ENCODE measurements at regions not wholly inside any gene's neighbourhood (a gene's known extent, or its start where the extent isn't known, plus 50 kb on each side); places are given as distances from the start of the nearest gene placed in this dataset.

GRCh38 chr6:9977411-9977810 lies 437.5 kb downstream of the TFAP2A start:
- no peaks in the 10 kb centered on the region for H3K9me3 ChIP-seq (ENCODE audit: control insufficient read depth, insufficient read depth, low read length)
- no peak overlapping the region for H3K4me3 ChIP-seq (ENCODE audit: low read length)
- H3K4me1 ChIP-seq (ENCODE audit: control insufficient read depth, insufficient read depth, low read length): no peaks in the 10 kb centered on the region
- no peak overlapping the region for H3K27ac ChIP-seq (ENCODE audit: low read length)
- no CpG with 5 or more reads among the region's 2 CpGs for WGBS (ENCODE audit: insufficient coverage)
- intact Hi-C loops (cut with micrococcal nuclease): no loop called here
- DNase-seq (no peak), ATAC-seq (no peak)
- Mint-ChIP-seq H3K4me3 (no peak overlapping the region), H3K9me3 (peaks cover 8 to 12% of the 10 kb centered on the region in 2 donors), H3K27me3 (ENCODE audit: low read depth in 2 of 2) (no peaks in the 10 kb centered on the region), H3K36me3 (no peaks in the 10 kb centered on the region), H3K27ac (no peak overlapping the region), H3K4me1 (no peaks in the 10 kb centered on the region)
- TF ChIP-seq CTCF (IDR thresholded peaks at IDR 0.05): no peak
- no peaks in the 10 kb centered on the region for H3K36me3 ChIP-seq (ENCODE audit: control insufficient read depth, insufficient read depth, low read length)
- H3K27me3 ChIP-seq (ENCODE audit: control insufficient read depth, insufficient read depth, low read length): no peaks in the 10 kb centered on the region

- Mint-ChIP-seq H3K27ac (no peak overlapping the region), H3K9me3 (peaks cover 8 to 10% of the 10 kb centered on the region in 2 donors)
- H3K4me1 ChIP-seq (ENCODE audit: control insufficient read depth, insufficient read depth, low read length): no peaks in the 10 kb centered on the region
Observed at GRCh38 chr6:9961646-9962045, 453.2 kb downstream of the TFAP2A start.

GRCh38 chr6:9957215-9957759 lies 457.6 kb downstream of the TFAP2A start:
- Histone ChIP-seq H3K4me3 (ENCODE audit: low read length) (no peak overlapping the region), H3K27ac (ENCODE audit: low read length) (no peak overlapping the region), H3K4me1 (ENCODE audit: control insufficient read depth, insufficient read depth, low read length) (no peaks in the 10 kb centered on the region), H3K27me3 (ENCODE audit: control insufficient read depth, insufficient read depth, low read length) (no peaks in the 10 kb centered on the region), H3K36me3 (ENCODE audit: control insufficient read depth, insufficient read depth, low read length) (no peaks in the 10 kb centered on the region), H3K9me3 (ENCODE audit: control insufficient read depth, insufficient read depth, low read length) (peaks cover 4% of the 10 kb centered on the region)
- no peaks in the 10 kb centered on the region for H3K4me1 Mint-ChIP-seq
- H3K27me3 Mint-ChIP-seq (ENCODE audit: low read depth in 2 of 2): peaks cover 0 to 2% of the 10 kb centered on the region in 2 donors
- TF ChIP-seq CTCF (IDR thresholded peaks at IDR 0.05): no peak
- intact Hi-C loops (cut with micrococcal nuclease): no loop called here
- H3K27ac Mint-ChIP-seq: no peak overlapping the region
- WGBS (ENCODE audit: insufficient coverage): 84% methylated on average over 2 of the region's 2 CpGs
- ATAC-seq: no peak
- no peaks in the 10 kb centered on the region for H3K36me3 Mint-ChIP-seq
- no peak for DNase-seq
- H3K9me3 Mint-ChIP-seq: peaks cover 14 to 15% of the 10 kb centered on the region in 2 donors
- H3K4me3 Mint-ChIP-seq: no peak overlapping the region

More at GRCh38 chr6:9961646-9962045, 453.2 kb downstream of the TFAP2A start:
- Histone ChIP-seq H3K36me3 (ENCODE audit: control insufficient read depth, insufficient read depth, low read length) (no peaks in the 10 kb centered on the region), H3K27me3 (ENCODE audit: control insufficient read depth, insufficient read depth, low read length) (no peaks in the 10 kb centered on the region), H3K9me3 (ENCODE audit: control insufficient read depth, insufficient read depth, low read length) (no peaks in the 10 kb centered on the region), H3K27ac (ENCODE audit: low read length) (no peak overlapping the region), H3K4me3 (ENCODE audit: low read length) (no peak overlapping the region)
- DNase-seq (no peak), ATAC-seq (no peak)
- Mint-ChIP-seq H3K4me1 (no peaks in the 10 kb centered on the region), H3K4me3 (no peak overlapping the region), H3K36me3 (no peaks in the 10 kb centered on the region), H3K27me3 (ENCODE audit: low read depth in 2 of 2) (no peaks in the 10 kb centered on the region)
- no peak for TF ChIP-seq CTCF (IDR thresholded peaks at IDR 0.05)
- 92% methylated on average over 4 of the region's 5 CpGs for WGBS (ENCODE audit: insufficient coverage)
- intact Hi-C loops (cut with micrococcal nuclease): no loop called here

GRCh38 chr6:9948678-9949077 lies 466.2 kb downstream of the TFAP2A start:
- no peaks in the 10 kb centered on the region for H3K36me3 ChIP-seq (ENCODE audit: control insufficient read depth, insufficient read depth, low read length)
- 64% methylated on average over 3 of the region's 3 CpGs for WGBS (ENCODE audit: insufficient coverage)
- no peak for TF ChIP-seq CTCF (IDR thresholded peaks at IDR 0.05)
- DNase-seq (no peak), ATAC-seq (no peak)
- no peak overlapping the region for H3K4me3 Mint-ChIP-seq
- intact Hi-C loops (cut with micrococcal nuclease): no loop called here
- H3K4me3 ChIP-seq (ENCODE audit: low read length): no peak overlapping the region
- H3K27ac Mint-ChIP-seq: no peak overlapping the region
- no peaks in the 10 kb centered on the region for H3K27me3 Mint-ChIP-seq (ENCODE audit: low read depth in 2 of 2)
- H3K9me3 ChIP-seq (ENCODE audit: control insufficient read depth, insufficient read depth, low read length): no peaks in the 10 kb centered on the region
- H3K9me3 Mint-ChIP-seq: peaks cover 9 to 10% of the 10 kb centered on the region in 2 donors
- H3K27ac ChIP-seq (ENCODE audit: low read length): no peak overlapping the region
- H3K4me1 Mint-ChIP-seq: no peaks in the 10 kb centered on the region
- H3K4me1 ChIP-seq (ENCODE audit: control insufficient read depth, insufficient read depth, low read length): no peaks in the 10 kb centered on the region
- no peaks in the 10 kb centered on the region for H3K27me3 ChIP-seq (ENCODE audit: control insufficient read depth, insufficient read depth, low read length)
- no peaks in the 10 kb centered on the region for H3K36me3 Mint-ChIP-seq

Measured in natural killer cell (primary cell).